Neural progenitor cell (in vitro differentiated cells): ENCODE measurements at regions not wholly inside any gene's neighbourhood (a gene's known extent, or its start where the extent isn't known, plus 50 kb on each side); places are given as distances from the start of the nearest gene placed in this dataset.

Experiments used
- EZH2 ChIP-seq: fragments of 200-600 bp; sonication (generic); IDR thresholded peaks from 2 replicates; pipeline ENCODE4 v1.6.1; 2017; ENCODE audit warnings: antibody characterized with exemption, mild to moderate bottlenecking, moderate library complexity
- TF ChIP-seq, protein P1 (sequence below): fragments of 200-600 bp; sonication (generic); IDR thresholded peaks from 2 replicates; pipeline ENCODE4 v1.5.1; 2017; ENCODE audit warnings: antibody characterized with exemption, mild to moderate bottlenecking

- TF ChIP-seq, protein P1, sequence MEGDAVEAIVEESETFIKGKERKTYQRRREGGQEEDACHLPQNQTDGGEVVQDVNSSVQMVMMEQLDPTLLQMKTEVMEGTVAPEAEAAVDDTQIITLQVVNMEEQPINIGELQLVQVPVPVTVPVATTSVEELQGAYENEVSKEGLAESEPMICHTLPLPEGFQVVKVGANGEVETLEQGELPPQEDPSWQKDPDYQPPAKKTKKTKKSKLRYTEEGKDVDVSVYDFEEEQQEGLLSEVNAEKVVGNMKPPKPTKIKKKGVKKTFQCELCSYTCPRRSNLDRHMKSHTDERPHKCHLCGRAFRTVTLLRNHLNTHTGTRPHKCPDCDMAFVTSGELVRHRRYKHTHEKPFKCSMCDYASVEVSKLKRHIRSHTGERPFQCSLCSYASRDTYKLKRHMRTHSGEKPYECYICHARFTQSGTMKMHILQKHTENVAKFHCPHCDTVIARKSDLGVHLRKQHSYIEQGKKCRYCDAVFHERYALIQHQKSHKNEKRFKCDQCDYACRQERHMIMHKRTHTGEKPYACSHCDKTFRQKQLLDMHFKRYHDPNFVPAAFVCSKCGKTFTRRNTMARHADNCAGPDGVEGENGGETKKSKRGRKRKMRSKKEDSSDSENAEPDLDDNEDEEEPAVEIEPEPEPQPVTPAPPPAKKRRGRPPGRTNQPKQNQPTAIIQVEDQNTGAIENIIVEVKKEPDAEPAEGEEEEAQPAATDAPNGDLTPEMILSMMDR = no peak
- no peak for TF ChIP-seq EZH2
Measured at GRCh38 chr2:180893752-180894151, 86.7 kb upstream of the UBE2E3 start.
